GM19328 (cell line): ENCODE measurements at regions not wholly inside any gene's neighbourhood (a gene's known extent, or its start where the extent isn't known, plus 50 kb on each side); places are given as distances from the start of the nearest gene placed in this dataset.

Experiments used
- ATAC-seq: cut with Tn5 transposase; IDR thresholded peaks from one replicate; pipeline ENCODE4 v1.9.1; 2021; ENCODE audit warnings: mild to moderate bottlenecking, moderate library complexity; ENCODE audit not compliant: unreplicated experiment

- no peak for ATAC-seq
Observed at GRCh38 chr7:13386741-13387140, 602.7 kb downstream of the ETV1 start.

GRCh38 chr7:13407911-13408310, 581.6 kb downstream of the ETV1 start:
- no peak for ATAC-seq

- ATAC-seq, result no peak
Observed at GRCh38 chr7:13411151-13411550, 578.3 kb downstream of the ETV1 start.

- ATAC-seq, result no peak
Observed at GRCh38 chr7:13411636-13412035, 577.8 kb downstream of the ETV1 start.

- no peak for ATAC-seq
Observed at GRCh38 chr7:13414181-13414580, 575.3 kb downstream of the ETV1 start.

- ATAC-seq, result no peak
Observed at GRCh38 chr7:13414661-13415107, 574.8 kb downstream of the ETV1 start.

- no peak for ATAC-seq
Observed at GRCh38 chr7:13416071-13416470, 573.4 kb downstream of the ETV1 start.

GRCh38 chr7:13416544-13416943, 572.9 kb downstream of the ETV1 start:
- no peak for ATAC-seq

- ATAC-seq, result no peak
Observed at GRCh38 chr7:13420726-13421125, 568.7 kb downstream of the ETV1 start.

GRCh38 chr7:13421776-13422175, 567.7 kb downstream of the ETV1 start:
- no peak for ATAC-seq

- ATAC-seq, result no peak
Observed at GRCh38 chr7:13433946-13434345, 555.5 kb downstream of the ETV1 start.

GRCh38 chr7:13442226-13442625, 547.2 kb downstream of the ETV1 start:
- ATAC-seq, result no peak

- no peak for ATAC-seq
Observed at GRCh38 chr7:13447637-13448036, 541.8 kb downstream of the ETV1 start.

GRCh38 chr7:13448243-13448642, 541.2 kb downstream of the ETV1 start:
- no peak for ATAC-seq

GRCh38 chr7:13449460-13449859, 540.0 kb downstream of the ETV1 start:
- no peak for ATAC-seq

- no peak for ATAC-seq
Observed at GRCh38 chr7:13454916-13455592, 534.4 kb downstream of the ETV1 start.

GRCh38 chr7:13457790-13458189, 531.7 kb downstream of the ETV1 start:
- ATAC-seq, result no peak

GRCh38 chr7:13466874-13467547, 522.5 kb downstream of the ETV1 start:
- ATAC-seq, result no peak

GRCh38 chr7:13476881-13477444, 512.5 kb downstream of the ETV1 start:
- no peak for ATAC-seq

GRCh38 chr7:13489386-13489785, 500.1 kb downstream of the ETV1 start:
- no peak for ATAC-seq

GRCh38 chr7:13496976-13497375, 492.5 kb downstream of the ETV1 start:
- no peak for ATAC-seq

- no peak for ATAC-seq
Observed at GRCh38 chr7:13508586-13508985, 480.9 kb downstream of the ETV1 start.
